Panc1 (cell line): ENCODE measurements at regions not wholly inside any gene's neighbourhood (a gene's known extent, or its start where the extent isn't known, plus 50 kb on each side); places are given as distances from the start of the nearest gene placed in this dataset.
"Not testable (repeated sequence)": the region's sequence is repeated elsewhere in the genome, so short reads cannot be mapped to it uniquely, and the experiment has no call there.

ENCODE experiments used
- CTCF ChIP-seq: fragments of 450-650 bp; IDR thresholded peaks from 2 replicates; pipeline ENCODE4 v1.5.1; 2017; ENCODE audit warnings: mild to moderate bottlenecking
- POLR2AphosphoS5 ChIP-seq: IDR thresholded peaks from 2 replicates; pipeline ENCODE4 v1.6.1; 2012; ENCODE audit warnings: mild to moderate bottlenecking, low read depth, low read length, moderate library complexity
- SIN3A ChIP-seq: IDR thresholded peaks from 2 replicates; pipeline ENCODE4 v1.6.1; 2012; ENCODE audit warnings: low read depth, mild to moderate bottlenecking, low read length, moderate library complexity, borderline replicate concordance; ENCODE audit not compliant: insufficient read depth

GRCh38 chr19:23540180-23540579 lies 144.9 kb upstream of the ZNF91 start:
- TF ChIP-seq SIN3A, CTCF, POLR2AphosphoS5: not testable (repeated sequence)
